ENCODE measurements at regions not wholly inside any gene's neighbourhood (a gene's known extent, or its start where the extent isn't known, plus 50 kb on each side); places are given as distances from the start of the nearest gene placed in this dataset.

DNA sequence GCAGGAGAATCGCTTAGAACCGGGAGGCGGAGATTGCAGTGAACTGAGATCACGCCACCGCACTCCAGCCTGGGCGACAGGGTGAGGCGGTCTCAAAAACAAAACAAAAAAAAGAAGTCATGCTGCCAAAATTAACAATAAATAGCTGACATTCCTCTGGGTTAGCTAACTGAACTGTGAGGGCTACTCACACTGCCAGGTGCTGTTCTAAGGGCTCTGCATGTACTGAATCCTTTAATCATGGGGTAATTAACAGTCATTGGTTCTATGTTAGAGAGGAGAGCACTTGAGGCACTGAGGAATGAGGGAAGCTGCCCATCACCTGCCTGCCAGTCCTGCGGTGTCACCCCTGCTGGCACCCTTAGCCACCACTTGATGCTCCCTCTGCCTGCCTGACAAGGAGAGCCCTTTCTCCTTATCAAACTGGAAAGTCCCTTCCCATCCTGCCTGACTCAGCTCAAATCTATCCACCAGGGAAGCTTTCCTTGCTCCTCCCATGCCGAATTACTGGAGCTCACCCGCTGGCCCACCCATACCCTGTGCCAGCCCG, 73.0 kb upstream of the RIOK3 start:
- TF ChIP-seq SUZ12 (IDR thresholded peaks at IDR 0.05; ENCODE audit: extremely low read depth, insufficient read depth, insufficient read length): no peak
- TF ChIP-seq ZNF274 (IDR thresholded peaks at IDR 0.05; ENCODE audit: low read depth, low read length): no peak

Measured in NT2/D1 (cell line).